SK-N-SH (cell line): ENCODE measurements at regions not wholly inside any gene's neighbourhood (a gene's known extent, or its start where the extent isn't known, plus 50 kb on each side); places are given as distances from the start of the nearest gene placed in this dataset.

Experiments
- CTCF ChIA-PET: fragments of 300-600, 350-600 bp; formaldehyde crosslinking; extraction: SDS; loops from one replicate; lab custom pipeline; 2021; lab: Yijun Ruan, JAX
- POLR2A ChIA-PET: fragments of 350-600 bp; sonication (Branson Sonifier 250); formaldehyde crosslinking; extraction: SDS; loops from one replicate; lab custom pipeline; 2020; ENCODE audit warnings: antibody characterized with exemption, inconsistent platforms; lab: Yijun Ruan, JAX
- DNase-seq: peaks from one replicate; pipeline ENCODE4 v3.0.0; 2012
- H2AFZ ChIP-seq: fragments of 200-600 bp; sonication (generic); 2 replicates; pipeline ENCODE4 v1.8.1; 2016; ENCODE audit warnings: antibody characterized with exemption, mild to moderate bottlenecking, low read depth
- H3F3A ChIP-seq: fragments of 200-600 bp; sonication (generic); replicated peaks from 2 replicates; pipeline ENCODE3; 2016; ENCODE audit warnings: antibody characterized with exemption, mild to moderate bottlenecking; ENCODE audit not compliant: insufficient read depth
- H3K27ac ChIP-seq, 2 experiments: fragments of 200-500 bp in 1 of 2; fragments of 200-600 bp in 1 of 2; sonication (Bioruptor generic) in 1 of 2; sonication (generic), shearing (Covaris generic) in 1 of 2; 2 replicates each; pipeline versions ENCODE4 v1.5.1 to v1.6.1; 2014 to 2016; ENCODE audit warnings: low read depth in 2 of 2, inconsistent platforms in 1 of 2, low read length in 1 of 2, mild to moderate bottlenecking in 1 of 2, mixed read lengths in 1 of 2
- H3K27me3 ChIP-seq: fragments of 200-600 bp; sonication (generic), shearing (Covaris generic); 2 replicates; pipeline ENCODE4 v1.6.1; 2016; ENCODE audit warnings: mixed run types; ENCODE audit not compliant: insufficient read depth
- H3K36me3 ChIP-seq, 2 experiments: fragments of 200-500 bp in 1 of 2; fragments of 200-600 bp in 1 of 2; sonication (Bioruptor generic) in 1 of 2; sonication (generic) in 1 of 2; replicated peaks in 1 of 2; 2 replicates each; pipeline versions ENCODE3 to v1.5.1; 2014 to 2016; ENCODE audit warnings: low read length in 1 of 2, mild to moderate bottlenecking in 1 of 2; ENCODE audit not compliant: insufficient read depth in 2 of 2, control insufficient read depth in 1 of 2
- H3K4me1 ChIP-seq, 2 experiments: fragments of 200-500 bp in 1 of 2; fragments of 200-600 bp in 1 of 2; sonication (Bioruptor generic) in 1 of 2; sonication (generic), shearing (Covaris generic) in 1 of 2; 2 replicates each; pipeline versions ENCODE4 v1.5.1 to v1.6.1; 2014 to 2016; ENCODE audit warnings: low read depth in 1 of 2, low read length in 1 of 2, mixed run types in 1 of 2; ENCODE audit not compliant: insufficient read depth in 2 of 2, control insufficient read depth in 1 of 2
- H3K4me2 ChIP-seq: fragments of 200-600 bp; sonication (generic), shearing (Covaris generic); 2 replicates; pipeline ENCODE4 v1.6.1; 2017; ENCODE audit warnings: mixed run types
- H3K4me3 ChIP-seq, 2 experiments: fragments of 200-500 bp in 1 of 2; fragments of 200-600 bp in 1 of 2; sonication (Bioruptor generic) in 1 of 2; sonication (generic), shearing (Covaris generic) in 1 of 2; 2 replicates each; pipeline versions ENCODE4 v1.5.1 to v1.8.1; 2014 to 2016; ENCODE audit warnings: low read depth in 2 of 2, inconsistent platforms in 1 of 2, low read length in 1 of 2, mild to moderate bottlenecking in 1 of 2, mixed read lengths in 1 of 2, moderate library complexity in 1 of 2
- H3K79me2 ChIP-seq: fragments of 200-600 bp; sonication (generic); 2 replicates; pipeline ENCODE4 v1.8.1; 2017; ENCODE audit warnings: mild to moderate bottlenecking; ENCODE audit not compliant: insufficient read depth
- H3K9ac ChIP-seq: fragments of 200-600 bp; sonication (generic); 2 replicates; pipeline ENCODE4 v1.6.1; 2017; ENCODE audit warnings: mixed run types
- H3K9me2 ChIP-seq: fragments of 200-600 bp; sonication (generic); 2 replicates; pipeline ENCODE4 v1.6.1; 2017; ENCODE audit warnings: mixed run types
- H3K9me3 ChIP-seq: fragments of 200-600 bp; sonication (generic); 2 replicates; pipeline ENCODE4 v1.6.1; 2017; ENCODE audit warnings: mixed run types, mild to moderate bottlenecking, moderate library complexity
- H4K20me1 ChIP-seq: fragments of 200-600 bp; sonication (generic); 2 replicates; pipeline ENCODE4 v1.6.1; 2017; ENCODE audit warnings: mild to moderate bottlenecking, mixed run types; ENCODE audit not compliant: insufficient read depth
- CHD2 ChIP-seq: fragments of 150-350 bp; IDR thresholded peaks from 2 replicates; pipeline ENCODE4 v1.6.1; 2018; ENCODE audit warnings: low read length; ENCODE audit not compliant: partially characterized antibody
- EP300 ChIP-seq, 2 experiments: IDR thresholded peaks; 2 replicates each; pipeline versions ENCODE4 v1.4.0 to v1.6.1; 2012; ENCODE audit warnings: borderline replicate concordance in 1 of 2, low read depth in 1 of 2, low read length in 1 of 2
- EZH2phosphoT487 ChIP-seq: fragments of 200-600 bp; sonication (generic); IDR thresholded peaks from 2 replicates; pipeline ENCODE4 v1.6.1; 2017; ENCODE audit warnings: low read depth, mixed run types, mild to moderate bottlenecking, antibody characterized with exemption, moderate library complexity, borderline replicate concordance
- FOSL2 ChIP-seq: IDR thresholded peaks from 2 replicates; pipeline ENCODE4 v1.4.0; 2012; ENCODE audit warnings: low read depth, mild to moderate bottlenecking, moderate library complexity, borderline replicate concordance
- GABPA ChIP-seq: IDR thresholded peaks from 2 replicates; pipeline ENCODE4 v1.4.0; 2012; ENCODE audit warnings: low read depth, mild to moderate bottlenecking
- JUND ChIP-seq: IDR thresholded peaks from 2 replicates; pipeline ENCODE4 v1.4.0; 2012
- MAX ChIP-seq: IDR thresholded peaks from 2 replicates; pipeline ENCODE4 v1.4.0; 2012; ENCODE audit warnings: low read depth
- NFIC ChIP-seq: IDR thresholded peaks from 2 replicates; pipeline ENCODE4 v1.4.0; 2012; ENCODE audit warnings: borderline replicate concordance
- POLR2AphosphoS5 ChIP-seq: IDR thresholded peaks from 2 replicates; pipeline ENCODE4 v1.6.1; 2012; ENCODE audit warnings: low read depth, low read length
- RAD21 ChIP-seq: IDR thresholded peaks from 2 replicates; pipeline ENCODE4 v1.6.1; 2012; ENCODE audit warnings: mild to moderate bottlenecking, low read length
- RCOR1 ChIP-seq: fragments of 150-350 bp; IDR thresholded peaks from 2 replicates; pipeline ENCODE4 v1.6.1; 2017; ENCODE audit warnings: antibody characterized with exemption, low read length
- RFX5 ChIP-seq: IDR thresholded peaks from 2 replicates; pipeline ENCODE4 v1.6.1; 2012; ENCODE audit warnings: mild to moderate bottlenecking, improper control_type of control experiment, low read length
- RXRA ChIP-seq: IDR thresholded peaks from 2 replicates; pipeline ENCODE4 v1.4.0; 2012; ENCODE audit warnings: low read depth, mild to moderate bottlenecking, borderline replicate concordance
- SIN3A ChIP-seq: IDR thresholded peaks from 2 replicates; pipeline ENCODE4 v1.6.1; 2012; ENCODE audit warnings: low read depth, mild to moderate bottlenecking, low read length, moderate library complexity, borderline replicate concordance
- SMC3 ChIP-seq: IDR thresholded peaks from 2 replicates; pipeline ENCODE4 v1.6.1; 2012; ENCODE audit warnings: low read depth, low read length, improper control_type of control experiment
- TCF12 ChIP-seq: IDR thresholded peaks from 2 replicates; pipeline ENCODE4 v1.4.0; 2012
- USF1 ChIP-seq: IDR thresholded peaks from 2 replicates; pipeline ENCODE4 v1.4.0; 2012; ENCODE audit warnings: low read depth, borderline replicate concordance
- YY1 ChIP-seq: IDR thresholded peaks from 2 replicates; pipeline ENCODE4 v1.4.0; 2012; ENCODE audit warnings: low read depth, mild to moderate bottlenecking
- WGBS: methylation state at CpG from one replicate; pipeline ENCODE4 v1.1.6; 2017; ENCODE audit warnings: low lambda C conversion rate; 5-methylcytosine and 5-hydroxymethylcytosine counted together
- TF ChIP-seq, protein P1 (sequence below): IDR thresholded peaks from 2 replicates; pipeline ENCODE4 v1.4.0; 2012; ENCODE audit warnings: low read depth, borderline replicate concordance
- TF ChIP-seq, protein P2 (sequence below): fragments of 200-600 bp; sonication (generic); IDR thresholded peaks from 2 replicates; pipeline ENCODE4 v1.6.1; 2017; ENCODE audit warnings: antibody characterized with exemption, mild to moderate bottlenecking, moderate library complexity
- TF ChIP-seq, protein P3 (sequence below): fragments of 150-350 bp; IDR thresholded peaks from 2 replicates; pipeline ENCODE4 v1.6.1; 2016; ENCODE audit warnings: mild to moderate bottlenecking, low read depth, low read length

GRCh38 chr17:74119965-74120364 lies 83.5 kb upstream of the RPL38 start:
- Histone ChIP-seq H3K27ac (no peak overlapping the region), H2AFZ (no peak overlapping the region), H3K27me3 (no peaks in the 10 kb centered on the region), H3K36me3 (no peaks in the 10 kb centered on the region), H3K4me3 (no peak overlapping the region), H3K79me2 (no peaks in the 10 kb centered on the region), H4K20me1 (no peaks in the 10 kb centered on the region), H3K4me1 (peaks cover 0 to 17% of the 10 kb centered on the region in 2 experiments; a peak in 1 of 4 replicates), H3K4me2 (no peak overlapping the region), H3F3A (no peaks in the 10 kb centered on the region), H3K9ac (no peak overlapping the region), H3K9me3 (peaks cover 6% of the 10 kb centered on the region; the same call in 1 of the 2 replicates), H3K9me2 (no peaks in the 10 kb centered on the region)
- POLR2A ChIA-PET = no interaction called here
- 30% methylated on average over 2 of the region's 4 CpGs for WGBS
- CTCF ChIA-PET = interaction anchor here (1.2 to 5.1 kb wide), 10 partner anchors 10 to 121 kb away, joined by 3 to 31 read pairs (median 8); no protein-coding TSS in a partner anchor
- TF ChIP-seq MAX (no peak), YY1 (no peak), JUND (no peak), RAD21 (no peak), SMC3 (no peak)
- TF ChIP-seq, protein P1, sequence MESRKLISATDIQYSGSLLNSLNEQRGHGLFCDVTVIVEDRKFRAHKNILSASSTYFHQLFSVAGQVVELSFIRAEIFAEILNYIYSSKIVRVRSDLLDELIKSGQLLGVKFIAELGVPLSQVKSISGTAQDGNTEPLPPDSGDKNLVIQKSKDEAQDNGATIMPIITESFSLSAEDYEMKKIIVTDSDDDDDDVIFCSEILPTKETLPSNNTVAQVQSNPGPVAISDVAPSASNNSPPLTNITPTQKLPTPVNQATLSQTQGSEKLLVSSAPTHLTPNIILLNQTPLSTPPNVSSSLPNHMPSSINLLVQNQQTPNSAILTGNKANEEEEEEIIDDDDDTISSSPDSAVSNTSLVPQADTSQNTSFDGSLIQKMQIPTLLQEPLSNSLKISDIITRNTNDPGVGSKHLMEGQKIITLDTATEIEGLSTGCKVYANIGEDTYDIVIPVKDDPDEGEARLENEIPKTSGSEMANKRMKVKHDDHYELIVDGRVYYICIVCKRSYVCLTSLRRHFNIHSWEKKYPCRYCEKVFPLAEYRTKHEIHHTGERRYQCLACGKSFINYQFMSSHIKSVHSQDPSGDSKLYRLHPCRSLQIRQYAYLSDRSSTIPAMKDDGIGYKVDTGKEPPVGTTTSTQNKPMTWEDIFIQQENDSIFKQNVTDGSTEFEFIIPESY = no peak
- no peak for DNase-seq

GRCh38 chr17:74123350-74123749 lies 80.1 kb upstream of the RPL38 start:
- Histone ChIP-seq H4K20me1 (no peaks in the 10 kb centered on the region), H2AFZ (no peak overlapping the region), H3F3A (no peaks in the 10 kb centered on the region), H3K4me1 (peaks cover 0 to 8% of the 10 kb centered on the region in 2 experiments; a peak in 1 of 4 replicates), H3K9me3 (peaks cover 6% of the 10 kb centered on the region; the same call in 1 of the 2 replicates), H3K27me3 (no peaks in the 10 kb centered on the region), H3K79me2 (no peaks in the 10 kb centered on the region), H3K36me3 (no peaks in the 10 kb centered on the region), H3K4me2 (no peak overlapping the region), H3K9ac (no peak overlapping the region), H3K27ac (no peak overlapping the region), H3K4me3 (no peak overlapping the region), H3K9me2 (no peaks in the 10 kb centered on the region)
- TF ChIP-seq USF1 = no peak
- TF ChIP-seq RCOR1 = no peak
- no peak for TF ChIP-seq TCF12
- TF ChIP-seq NFIC = no peak
- no peak for TF ChIP-seq SIN3A
- no peak for TF ChIP-seq GABPA
- TF ChIP-seq, protein P2, sequence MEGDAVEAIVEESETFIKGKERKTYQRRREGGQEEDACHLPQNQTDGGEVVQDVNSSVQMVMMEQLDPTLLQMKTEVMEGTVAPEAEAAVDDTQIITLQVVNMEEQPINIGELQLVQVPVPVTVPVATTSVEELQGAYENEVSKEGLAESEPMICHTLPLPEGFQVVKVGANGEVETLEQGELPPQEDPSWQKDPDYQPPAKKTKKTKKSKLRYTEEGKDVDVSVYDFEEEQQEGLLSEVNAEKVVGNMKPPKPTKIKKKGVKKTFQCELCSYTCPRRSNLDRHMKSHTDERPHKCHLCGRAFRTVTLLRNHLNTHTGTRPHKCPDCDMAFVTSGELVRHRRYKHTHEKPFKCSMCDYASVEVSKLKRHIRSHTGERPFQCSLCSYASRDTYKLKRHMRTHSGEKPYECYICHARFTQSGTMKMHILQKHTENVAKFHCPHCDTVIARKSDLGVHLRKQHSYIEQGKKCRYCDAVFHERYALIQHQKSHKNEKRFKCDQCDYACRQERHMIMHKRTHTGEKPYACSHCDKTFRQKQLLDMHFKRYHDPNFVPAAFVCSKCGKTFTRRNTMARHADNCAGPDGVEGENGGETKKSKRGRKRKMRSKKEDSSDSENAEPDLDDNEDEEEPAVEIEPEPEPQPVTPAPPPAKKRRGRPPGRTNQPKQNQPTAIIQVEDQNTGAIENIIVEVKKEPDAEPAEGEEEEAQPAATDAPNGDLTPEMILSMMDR = no peak
- no peak for TF ChIP-seq EP300 (IDR thresholded peaks at IDR 0.05; ENCODE audit: borderline replicate concordance in 1 of 2, low read depth in 1 of 2, low read length in 1 of 2)
- TF ChIP-seq CHD2 = no peak
- TF ChIP-seq, protein P3, sequence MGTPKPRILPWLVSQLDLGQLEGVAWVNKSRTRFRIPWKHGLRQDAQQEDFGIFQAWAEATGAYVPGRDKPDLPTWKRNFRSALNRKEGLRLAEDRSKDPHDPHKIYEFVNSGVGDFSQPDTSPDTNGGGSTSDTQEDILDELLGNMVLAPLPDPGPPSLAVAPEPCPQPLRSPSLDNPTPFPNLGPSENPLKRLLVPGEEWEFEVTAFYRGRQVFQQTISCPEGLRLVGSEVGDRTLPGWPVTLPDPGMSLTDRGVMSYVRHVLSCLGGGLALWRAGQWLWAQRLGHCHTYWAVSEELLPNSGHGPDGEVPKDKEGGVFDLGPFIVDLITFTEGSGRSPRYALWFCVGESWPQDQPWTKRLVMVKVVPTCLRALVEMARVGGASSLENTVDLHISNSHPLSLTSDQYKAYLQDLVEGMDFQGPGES = no peak
- TF ChIP-seq JUND = no peak
- no peak for TF ChIP-seq EZH2phosphoT487
- TF ChIP-seq RFX5 = no peak
- TF ChIP-seq RXRA = no peak
- TF ChIP-seq POLR2AphosphoS5 = no peak
- TF ChIP-seq FOSL2 = no peak
- no peak for TF ChIP-seq MAX
- DNase-seq = no peak
- ChIA-PET POLR2A (no interaction called here), CTCF (interaction anchor here (0.9 to 2.9 kb wide), 10 partner anchors 8 to 479 kb away, joined by 3 to 12 read pairs (median 4); partner anchors contain the start of gene SDK2)
